ENCODE measurements at regions not wholly inside any gene's neighbourhood (a gene's known extent, or its start where the extent isn't known, plus 50 kb on each side); places are given as distances from the start of the nearest gene placed in this dataset.
"Not testable (repeated sequence)": the region's sequence is repeated elsewhere in the genome, so short reads cannot be mapped to it uniquely, and the experiment has no call there.

DNA sequence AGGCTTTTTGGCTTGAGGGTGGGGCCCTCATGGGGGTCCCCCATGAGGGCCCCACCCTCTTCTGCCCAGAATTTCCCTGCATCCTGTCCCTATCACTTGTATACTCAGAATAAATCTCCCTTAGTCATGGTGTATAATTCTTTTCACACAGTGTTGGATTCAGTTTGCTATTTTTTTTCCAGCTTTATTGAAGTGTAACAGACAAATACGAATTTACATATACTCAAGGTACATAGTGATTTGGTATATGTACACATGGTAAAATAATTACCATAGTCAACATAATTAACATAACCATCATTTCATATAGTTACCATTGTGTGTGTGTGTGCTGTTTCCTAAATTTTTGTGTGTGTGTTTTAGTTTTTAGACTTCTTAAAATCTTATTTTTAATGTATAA lies 289.4 kb downstream of the CNTNAP3B start:
- H3K27ac Mint-ChIP-seq; POLR2A ChIA-PET; H3K27me3 Mint-ChIP-seq; CTCF ChIA-PET; H3K4me1 ChIP-seq (ENCODE audit: control insufficient read depth in 1 of 2, extremely low read depth in 1 of 2, insufficient read depth in 2 of 2, low read length in 2 of 2); DNase-seq; H3K27me3 ChIP-seq (replicated peaks in 1 of 2; ENCODE audit: control insufficient read depth in 2 of 2, extremely low read depth in 1 of 2, insufficient read depth in 2 of 2, low read length in 1 of 2); H3K36me3 Mint-ChIP-seq; H3K4me1 Mint-ChIP-seq; H3K9me3 ChIP-seq; H3K4me3 ChIP-seq (ENCODE audit: control insufficient read depth in 1 of 2, extremely low read depth in 1 of 2, low read length in 1 of 2); ATAC-seq (replicated peaks in 1 of 4); H3K36me3 ChIP-seq (ENCODE audit: control insufficient read depth in 2 of 2, extremely low read depth in 1 of 2, insufficient read depth in 1 of 2, low read length in 1 of 2); H3K27ac ChIP-seq (ENCODE audit: low read length); H3K4me3 Mint-ChIP-seq; H3K9me3 Mint-ChIP-seq: not testable (repeated sequence)
- no CpG with 5 or more reads among the region's 1 CpG for WGBS (ENCODE audit: insufficient coverage)

DNA sequence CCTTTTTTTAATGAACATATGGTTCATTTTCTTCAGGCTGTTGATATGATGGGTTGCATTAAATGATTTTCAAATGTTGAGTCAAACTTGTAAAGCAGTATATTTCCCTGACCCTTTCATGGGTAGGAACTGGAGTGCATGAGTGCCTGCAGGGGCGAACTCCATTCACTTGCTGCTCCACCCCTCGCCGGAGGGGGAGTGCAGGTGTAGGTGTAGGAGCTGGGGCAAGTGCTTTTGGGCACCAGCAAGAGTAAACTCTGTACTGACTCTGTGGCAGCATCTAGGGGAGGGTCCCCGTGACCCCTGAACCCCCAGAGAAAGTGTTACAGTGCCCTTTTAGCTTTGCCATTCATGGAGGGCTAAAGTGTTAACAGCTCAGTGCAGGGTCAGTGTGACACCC lies 290.3 kb downstream of the CNTNAP3B start:
- H3K36me3 ChIP-seq (ENCODE audit: control insufficient read depth in 2 of 2, extremely low read depth in 1 of 2, insufficient read depth in 1 of 2, low read length in 1 of 2); H3K27ac Mint-ChIP-seq; H3K4me3 ChIP-seq (ENCODE audit: control insufficient read depth in 1 of 2, extremely low read depth in 1 of 2, low read length in 1 of 2); DNase-seq; H3K9me3 Mint-ChIP-seq; POLR2A ChIA-PET; ATAC-seq (replicated peaks in 1 of 4); H3K4me1 Mint-ChIP-seq; H3K27me3 Mint-ChIP-seq; H3K4me1 ChIP-seq (ENCODE audit: control insufficient read depth in 1 of 2, extremely low read depth in 1 of 2, insufficient read depth in 2 of 2, low read length in 2 of 2); H3K27me3 ChIP-seq (replicated peaks in 1 of 2; ENCODE audit: control insufficient read depth in 2 of 2, extremely low read depth in 1 of 2, insufficient read depth in 2 of 2, low read length in 1 of 2); H3K36me3 Mint-ChIP-seq; H3K4me3 Mint-ChIP-seq; H3K9me3 ChIP-seq; CTCF ChIA-PET; H3K27ac ChIP-seq (ENCODE audit: low read length): not testable (repeated sequence)
- WGBS (ENCODE audit: insufficient coverage), result no CpG with 5 or more reads among the region's 4 CpGs

DNA sequence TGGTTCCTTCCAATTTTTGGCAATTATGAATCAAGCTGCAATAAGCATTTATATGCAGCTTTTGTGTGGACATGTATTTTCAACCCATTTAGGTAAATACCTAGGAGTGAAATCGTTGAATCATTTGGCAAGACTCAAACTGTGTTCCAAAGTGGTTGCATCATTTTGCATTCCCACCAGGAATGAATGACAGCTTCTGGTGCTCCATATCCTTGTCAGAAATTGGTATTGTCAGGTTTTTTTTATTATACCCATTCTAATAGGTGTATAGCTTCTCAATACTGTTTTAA lies 290.7 kb downstream of the CNTNAP3B start:
- CTCF ChIA-PET; H3K36me3 Mint-ChIP-seq; H3K4me3 Mint-ChIP-seq; H3K36me3 ChIP-seq (ENCODE audit: control insufficient read depth in 2 of 2, extremely low read depth in 1 of 2, insufficient read depth in 1 of 2, low read length in 1 of 2); H3K27me3 ChIP-seq (replicated peaks in 1 of 2; ENCODE audit: control insufficient read depth in 2 of 2, extremely low read depth in 1 of 2, insufficient read depth in 2 of 2, low read length in 1 of 2); H3K4me3 ChIP-seq (ENCODE audit: control insufficient read depth in 1 of 2, extremely low read depth in 1 of 2, low read length in 1 of 2); H3K27ac Mint-ChIP-seq; H3K9me3 ChIP-seq; H3K4me1 Mint-ChIP-seq; H3K27ac ChIP-seq (ENCODE audit: low read length); H3K4me1 ChIP-seq (ENCODE audit: control insufficient read depth in 1 of 2, extremely low read depth in 1 of 2, insufficient read depth in 2 of 2, low read length in 2 of 2); ATAC-seq (replicated peaks in 1 of 4); POLR2A ChIA-PET; DNase-seq; H3K27me3 Mint-ChIP-seq; H3K9me3 Mint-ChIP-seq: not testable (repeated sequence)
- no CpG with 5 or more reads among the region's 1 CpG for WGBS (ENCODE audit: insufficient coverage)

DNA sequence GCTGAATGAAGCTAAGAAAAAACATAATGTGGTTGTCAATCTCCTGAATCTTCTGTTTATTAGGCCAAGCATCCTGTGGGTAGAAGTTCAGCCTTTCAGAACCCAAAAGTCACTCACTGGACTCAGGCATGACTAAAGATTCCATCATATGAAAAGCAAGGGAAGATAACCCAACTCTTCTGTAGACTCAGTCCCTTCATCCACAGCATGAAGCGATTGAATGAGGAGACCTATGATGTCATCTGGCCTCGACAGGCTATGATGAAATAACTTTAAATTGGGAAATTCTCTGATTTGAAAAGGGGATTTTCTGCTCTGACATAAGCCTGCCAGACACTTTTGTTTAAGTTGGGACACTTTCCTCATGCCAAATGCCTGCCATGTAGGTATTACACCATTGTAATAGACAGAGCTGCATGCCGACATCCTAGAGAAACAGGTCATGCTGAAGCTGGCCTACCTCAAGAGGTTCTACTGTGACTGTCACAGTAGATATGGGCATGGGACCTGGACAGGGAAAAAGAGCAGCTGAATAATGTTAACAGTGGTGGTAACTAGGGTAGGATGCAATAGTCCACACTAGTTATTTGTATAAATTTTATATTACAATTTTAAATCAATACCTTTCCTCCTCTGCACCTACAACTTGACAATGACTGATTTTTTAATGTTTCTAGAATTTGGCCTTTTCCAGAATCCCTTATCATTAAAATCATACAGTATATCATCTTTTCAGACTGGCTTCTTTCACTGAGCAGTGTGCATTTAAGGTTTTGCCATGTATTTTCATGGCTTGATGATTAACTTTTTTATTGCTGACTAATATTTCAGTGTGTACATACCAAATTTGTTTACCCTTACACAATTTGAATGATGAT lies 291.3 kb downstream of the CNTNAP3B start:
- H3K9me3 ChIP-seq; CTCF ChIA-PET; POLR2A ChIA-PET; H3K36me3 ChIP-seq (ENCODE audit: control insufficient read depth in 2 of 2, extremely low read depth in 1 of 2, insufficient read depth in 1 of 2, low read length in 1 of 2); H3K4me1 Mint-ChIP-seq; H3K27ac ChIP-seq (ENCODE audit: low read length); DNase-seq; H3K4me3 Mint-ChIP-seq; H3K4me1 ChIP-seq (ENCODE audit: control insufficient read depth in 1 of 2, extremely low read depth in 1 of 2, insufficient read depth in 2 of 2, low read length in 2 of 2); H3K4me3 ChIP-seq (ENCODE audit: control insufficient read depth in 1 of 2, extremely low read depth in 1 of 2, low read length in 1 of 2); H3K27ac Mint-ChIP-seq; H3K27me3 Mint-ChIP-seq; H3K27me3 ChIP-seq (replicated peaks in 1 of 2; ENCODE audit: control insufficient read depth in 2 of 2, extremely low read depth in 1 of 2, insufficient read depth in 2 of 2, low read length in 1 of 2); ATAC-seq (replicated peaks in 1 of 4); H3K9me3 Mint-ChIP-seq; H3K36me3 Mint-ChIP-seq: not testable (repeated sequence)
- no CpG with 5 or more reads among the region's 3 CpGs for WGBS (ENCODE audit: insufficient coverage)

DNA sequence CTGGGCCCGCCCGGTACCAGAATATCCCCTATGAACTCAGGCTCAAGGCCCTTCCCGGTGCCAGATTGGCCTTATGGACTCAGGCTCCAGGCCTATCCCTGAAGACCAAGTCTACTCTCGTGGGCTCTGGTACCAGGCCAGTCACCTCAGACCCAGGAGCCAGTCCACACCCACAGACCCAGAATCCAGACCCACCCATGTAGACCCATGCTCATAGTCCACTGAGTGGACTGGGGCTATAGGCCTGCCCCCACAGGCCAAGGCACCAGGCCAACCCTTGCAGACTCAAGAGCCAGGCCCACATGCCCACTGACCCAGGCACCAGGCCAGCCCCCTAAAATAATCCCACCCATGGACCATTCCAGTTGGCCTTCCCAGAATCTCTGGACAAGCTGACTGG lies 296.1 kb downstream of the CNTNAP3B start:
- H3K4me1 Mint-ChIP-seq; CTCF ChIA-PET; POLR2A ChIA-PET; H3K4me3 ChIP-seq (ENCODE audit: control insufficient read depth in 1 of 2, extremely low read depth in 1 of 2, low read length in 1 of 2); H3K27me3 ChIP-seq (replicated peaks in 1 of 2; ENCODE audit: control insufficient read depth in 2 of 2, extremely low read depth in 1 of 2, insufficient read depth in 2 of 2, low read length in 1 of 2); ATAC-seq (replicated peaks in 1 of 4); H3K9me3 ChIP-seq; H3K27ac ChIP-seq (ENCODE audit: low read length); H3K27me3 Mint-ChIP-seq; H3K4me1 ChIP-seq (ENCODE audit: control insufficient read depth in 1 of 2, extremely low read depth in 1 of 2, insufficient read depth in 2 of 2, low read length in 2 of 2); H3K27ac Mint-ChIP-seq; H3K4me3 Mint-ChIP-seq; DNase-seq; H3K36me3 Mint-ChIP-seq; H3K9me3 Mint-ChIP-seq; H3K36me3 ChIP-seq (ENCODE audit: control insufficient read depth in 2 of 2, extremely low read depth in 1 of 2, insufficient read depth in 1 of 2, low read length in 1 of 2): not testable (repeated sequence)
- WGBS (ENCODE audit: insufficient coverage), result no CpG with 5 or more reads among the region's 4 CpGs

DNA sequence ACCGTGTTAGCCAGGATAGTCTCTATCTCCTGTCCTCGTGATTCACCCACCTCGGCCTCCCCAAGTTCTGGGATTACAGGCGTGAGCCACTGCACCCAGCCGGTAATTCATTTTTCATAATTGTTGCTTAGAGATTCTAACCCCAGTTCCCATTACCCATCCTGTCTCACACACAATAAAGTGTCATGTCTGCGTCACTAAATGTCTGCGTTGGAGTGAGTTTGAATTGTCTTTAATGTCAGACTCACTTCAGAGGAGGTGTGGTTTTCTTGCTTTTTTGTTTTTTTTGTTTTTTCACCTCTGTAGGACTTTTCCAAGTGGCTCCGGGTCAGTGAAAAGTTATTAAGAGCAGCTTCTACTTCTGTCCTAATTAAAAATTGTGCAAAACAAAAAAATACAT lies 304.5 kb downstream of the CNTNAP3B start:
- H3K27ac ChIP-seq (ENCODE audit: low read length); H3K27ac Mint-ChIP-seq; H3K27me3 ChIP-seq (replicated peaks in 1 of 2; ENCODE audit: control insufficient read depth in 2 of 2, extremely low read depth in 1 of 2, insufficient read depth in 2 of 2, low read length in 1 of 2); CTCF ChIA-PET; H3K4me1 Mint-ChIP-seq; H3K36me3 ChIP-seq (ENCODE audit: control insufficient read depth in 2 of 2, extremely low read depth in 1 of 2, insufficient read depth in 1 of 2, low read length in 1 of 2); DNase-seq; POLR2A ChIA-PET; H3K9me3 Mint-ChIP-seq; H3K36me3 Mint-ChIP-seq; H3K9me3 ChIP-seq; ATAC-seq (replicated peaks in 1 of 4); H3K4me3 Mint-ChIP-seq; H3K4me3 ChIP-seq (ENCODE audit: control insufficient read depth in 1 of 2, extremely low read depth in 1 of 2, low read length in 1 of 2); H3K27me3 Mint-ChIP-seq; H3K4me1 ChIP-seq (ENCODE audit: control insufficient read depth in 1 of 2, extremely low read depth in 1 of 2, insufficient read depth in 2 of 2, low read length in 2 of 2): not testable (repeated sequence)
- WGBS (ENCODE audit: insufficient coverage), result no CpG with 5 or more reads among the region's 8 CpGs

DNA sequence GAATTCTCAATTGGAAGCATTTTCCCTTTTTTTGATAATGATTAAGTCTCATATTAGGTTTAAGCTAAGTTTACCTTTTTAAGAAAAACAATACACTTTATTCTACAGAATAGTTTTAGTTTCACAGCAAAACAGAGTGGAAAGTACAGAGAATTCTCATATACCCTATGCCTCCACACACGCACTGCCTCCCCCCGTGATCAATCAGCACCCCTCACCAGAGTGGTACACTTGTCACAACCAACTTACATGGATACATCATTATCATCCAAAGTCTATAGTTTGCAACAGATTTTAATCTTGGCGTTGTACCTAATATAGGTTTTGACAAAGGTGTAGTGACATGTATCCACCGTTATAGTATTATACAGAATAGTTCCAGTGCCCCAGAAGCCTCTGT lies 326.5 kb downstream of the CNTNAP3B start:
- H3K36me3 ChIP-seq (ENCODE audit: control insufficient read depth in 2 of 2, extremely low read depth in 1 of 2, insufficient read depth in 1 of 2, low read length in 1 of 2); H3K9me3 Mint-ChIP-seq; H3K4me1 ChIP-seq (ENCODE audit: control insufficient read depth in 1 of 2, extremely low read depth in 1 of 2, insufficient read depth in 2 of 2, low read length in 2 of 2); H3K4me1 Mint-ChIP-seq; ATAC-seq (replicated peaks in 1 of 4); H3K4me3 Mint-ChIP-seq; CTCF ChIA-PET; H3K27me3 ChIP-seq (replicated peaks in 1 of 2; ENCODE audit: control insufficient read depth in 2 of 2, extremely low read depth in 1 of 2, insufficient read depth in 2 of 2, low read length in 1 of 2); H3K27ac ChIP-seq (ENCODE audit: low read length); POLR2A ChIA-PET; H3K36me3 Mint-ChIP-seq; H3K9me3 ChIP-seq; DNase-seq; H3K27me3 Mint-ChIP-seq; H3K27ac Mint-ChIP-seq; H3K4me3 ChIP-seq (ENCODE audit: control insufficient read depth in 1 of 2, extremely low read depth in 1 of 2, low read length in 1 of 2): not testable (repeated sequence)
- no CpG with 5 or more reads among the region's 4 CpGs for WGBS (ENCODE audit: insufficient coverage)
